K562 (cell line): ENCODE measurements at regions not wholly inside any gene's neighbourhood (a gene's known extent, or its start where the extent isn't known, plus 50 kb on each side); places are given as distances from the start of the nearest gene placed in this dataset.

ENCODE experiments used
- ATAC-seq: fragments of 200-7000 bp; cut with Tn5 transposase; 3 replicates; pipeline ENCODE4 v1.9.1; 2020; ENCODE audit warnings: moderate library complexity
- BruUV-seq: library from RNA; stranded (reverse); fragments of 400-500 nt; replicated peaks from 2 replicates; lab custom pipeline; 2021; lab: Mats Ljungman, UMichigan
- CTCF ChIA-PET: fragments of 300-600 bp; formaldehyde crosslinking; extraction: SDS; loops from one replicate; lab custom pipeline; 2021; ENCODE audit warnings: low intra/inter-chr PET ratio; lab: Yijun Ruan, JAX
- POLR2A ChIA-PET: fragments of 300-600, 350-650 bp; sonication (Branson Sonifier 250); formaldehyde crosslinking; extraction: SDS; loops from one replicate; lab custom pipeline; 2021; ENCODE audit warnings: antibody characterized with exemption, inconsistent platforms; lab: Yijun Ruan, JAX
- DNase-seq, 4 experiments: peaks; one replicate each; pipeline versions ENCODE4 v3.0.0 to v3.0.0-alpha.2; 2011 to 2018; ENCODE audit warnings: low spot score in 3 of 4, mixed read lengths in 3 of 4; ENCODE audit errors: extremely low read depth in 1 of 4
- FAIRE-seq: peaks from 2 replicates; lab custom pipeline; 2011; peaks lifted over from hg19 to GRCh38; lab: Jason Lieb, UNC
- H2AFZ ChIP-seq: 2 replicates; pipeline ENCODE4 v1.6.0; 2011; ENCODE audit warnings: low read depth, low read length, control low read depth, inconsistent platforms
- H3K27ac ChIP-seq: fragments of 200-600 bp; 3 replicates; pipeline ENCODE4 v1.8.0; 2011; ENCODE audit warnings: low read depth, mild to moderate bottlenecking, control low read depth, inconsistent platforms, low read length, moderate library complexity, mixed read lengths; ENCODE audit errors: extremely low read depth
- H3K27me3 ChIP-seq, 2 experiments: fragments of 300-600 bp in 1 of 2; 2 replicates in 1 of 2; 3 replicates in 1 of 2; pipeline versions ENCODE4 v1.6.0 to v1.8.0; 2011; ENCODE audit warnings: inconsistent platforms in 2 of 2, low read length in 2 of 2, mild to moderate bottlenecking in 1 of 2, mixed read lengths in 1 of 2, moderate library complexity in 1 of 2; ENCODE audit not compliant: control insufficient read depth in 2 of 2, insufficient read depth in 2 of 2
- H3K36me3 ChIP-seq: fragments of 300-600 bp; 3 replicates; pipeline ENCODE4 v1.8.0; 2011; ENCODE audit warnings: mild to moderate bottlenecking, low read length, inconsistent platforms; ENCODE audit not compliant: control insufficient read depth, insufficient read depth
- H3K4me1 ChIP-seq, 2 experiments: fragments of 200-600 bp in 1 of 2; replicated peaks in 1 of 2; 2 replicates in 1 of 2; 3 replicates in 1 of 2; pipeline versions ENCODE4 v1.5.1 to v1.8.0; 2011; ENCODE audit warnings: inconsistent platforms in 2 of 2, low read length in 2 of 2, mild to moderate bottlenecking in 1 of 2, mixed read lengths in 1 of 2, moderate library complexity in 1 of 2; ENCODE audit not compliant: control insufficient read depth in 2 of 2, insufficient read depth in 2 of 2
- H3K4me2 ChIP-seq: 2 replicates; pipeline ENCODE4 v1.6.1; 2011; ENCODE audit warnings: low read length, control low read depth, inconsistent platforms, mixed read lengths; ENCODE audit not compliant: insufficient read depth
- H3K4me3 ChIP-seq: fragments of 200-600 bp; sonication (generic), shearing (Covaris generic); 2 replicates; pipeline ENCODE4 v1.5.1; 2016; ENCODE audit warnings: control low read depth, inconsistent platforms
- H3K79me2 ChIP-seq: fragments of 200-600 bp; 3 replicates; pipeline ENCODE4 v1.8.0; 2011; ENCODE audit warnings: low read length, inconsistent platforms; ENCODE audit not compliant: control insufficient read depth, insufficient read depth
- H3K9ac ChIP-seq, 2 experiments: 2 replicates each; pipeline versions ENCODE4 v1.6.0 to v1.6.1; 2011; ENCODE audit warnings: low read depth in 2 of 2, low read length in 2 of 2, control low read depth in 1 of 2, inconsistent platforms in 1 of 2, mild to moderate bottlenecking in 1 of 2, mixed read lengths in 1 of 2; ENCODE audit not compliant: insufficient read depth in 1 of 2
- H3K9me1 ChIP-seq: one replicate; pipeline ENCODE4 v1.6.0; 2011; ENCODE audit warnings: inconsistent platforms, mild to moderate bottlenecking, low read length, moderate library complexity; ENCODE audit not compliant: control insufficient read depth, insufficient read depth
- H3K9me3 ChIP-seq: replicated peaks from 2 replicates; pipeline ENCODE4 v1.5.1; 2011; ENCODE audit warnings: low read depth, low read length, inconsistent platforms; ENCODE audit not compliant: control insufficient read depth, insufficient read depth
- H4K20me1 ChIP-seq: replicated peaks from 2 replicates; pipeline ENCODE4 v1.6.1; 2011; ENCODE audit warnings: low read length, inconsistent platforms, mixed read lengths; ENCODE audit not compliant: control insufficient read depth, insufficient read depth
- BRD4 ChIP-seq: fragments of 200-600 bp; sonication (generic); IDR thresholded peaks from 2 replicates; pipeline ENCODE4 v1.6.1; 2017; ENCODE audit warnings: inconsistent platforms
- CBFB ChIP-seq: sonication (generic); formaldehyde crosslinking; IDR thresholded peaks from 2 replicates; pipeline ENCODE4 v1.4.0; 2020; ENCODE audit warnings: mild to moderate bottlenecking, missing genetic modification reagents
- CREM ChIP-seq: IDR thresholded peaks from 2 replicates; pipeline ENCODE4 v1.6.1; 2014; ENCODE audit warnings: antibody characterized with exemption, low read depth
- FOS ChIP-seq: IDR thresholded peaks from 3 replicates; pipeline ENCODE4 v1.6.1; 2011; ENCODE audit not compliant: insufficient read length; ENCODE audit errors: extremely low read depth
- HCFC1 ChIP-seq: IDR thresholded peaks from 2 replicates; pipeline ENCODE4 v1.6.1; 2012; ENCODE audit warnings: low read depth, low read length, improper control_type of control experiment
- ILF3 ChIP-seq: fragments of 450-650 bp; IDR thresholded peaks from 2 replicates; pipeline ENCODE4 v1.6.1; 2018; ENCODE audit warnings: antibody characterized with exemption, mild to moderate bottlenecking, moderate library complexity, borderline replicate concordance
- NR1H2 ChIP-seq: sonication (generic); formaldehyde crosslinking; IDR thresholded peaks from 2 replicates; pipeline ENCODE4 v1.4.0; 2020; ENCODE audit warnings: mild to moderate bottlenecking, missing genetic modification reagents
- NUFIP1 ChIP-seq: fragments of 450-650 bp; IDR thresholded peaks from 2 replicates; pipeline ENCODE4 v1.6.1; 2018; ENCODE audit not compliant: partially characterized antibody
- PHTF2 ChIP-seq: fragments of 250-450 bp; sonication (Bioruptor Pico); IDR thresholded peaks from 2 replicates; pipeline ENCODE4 v1.5.0; 2021; ENCODE audit warnings: mild to moderate bottlenecking
- POLR2G ChIP-seq: fragments of 200-400 bp; formaldehyde crosslinking; IDR thresholded peaks from 2 replicates; pipeline ENCODE4 v1.6.1; 2017; ENCODE audit warnings: low read depth, mild to moderate bottlenecking, antibody characterized with exemption, low read length, moderate library complexity
- PRMT5 ChIP-seq: sonication (generic); formaldehyde crosslinking; IDR thresholded peaks from 2 replicates; pipeline ENCODE4 v1.5.0; 2020; ENCODE audit warnings: missing genetic modification reagents
- RBM14 ChIP-seq: fragments of 200-400 bp; formaldehyde crosslinking; IDR thresholded peaks from 2 replicates; pipeline ENCODE4 v1.6.1; 2018; ENCODE audit warnings: low read depth, mild to moderate bottlenecking, low read length, moderate library complexity, borderline replicate concordance; ENCODE audit not compliant: insufficient read depth
- RCOR1 ChIP-seq, 2 experiments: IDR thresholded peaks; 2 replicates each; pipeline ENCODE4 v1.6.1; 2012; ENCODE audit warnings: low read depth in 2 of 2, low read length in 2 of 2, borderline replicate concordance in 1 of 2, improper control_type of control experiment in 1 of 2
- RFX5 ChIP-seq: IDR thresholded peaks from 2 replicates; pipeline ENCODE4 v1.6.1; 2011; ENCODE audit warnings: low read depth, mild to moderate bottlenecking, improper control_type of control experiment, low read length
- SMARCE1 ChIP-seq: fragments of 450-650 bp; IDR thresholded peaks from 2 replicates; pipeline ENCODE4 v1.7.1; 2016; ENCODE audit warnings: mild to moderate bottlenecking
- SRSF7 ChIP-seq: fragments of 200-400 bp; formaldehyde crosslinking; optimal IDR thresholded peaks from 2 replicates; pipeline ENCODE3; 2017; ENCODE audit warnings: mild to moderate bottlenecking, low read depth, low read length
- TARDBP ChIP-seq: fragments of 450-650 bp; IDR thresholded peaks from 2 replicates; pipeline ENCODE4 v1.6.1; 2016
- TEAD4 ChIP-seq, 2 experiments: sonication (generic) in 1 of 2; formaldehyde crosslinking in 1 of 2; IDR thresholded peaks; 2 replicates each; pipeline versions ENCODE4 v1.6.1 to v1.8.0; 2012 to 2022; ENCODE audit warnings: borderline replicate concordance in 1 of 2, inconsistent platforms in 1 of 2, low read length in 1 of 2, mild to moderate bottlenecking in 1 of 2, missing genetic modification reagents in 1 of 2
- ZNF232 ChIP-seq: sonication (generic); formaldehyde crosslinking; IDR thresholded peaks from 2 replicates; pipeline ENCODE4 v1.8.0; 2022; ENCODE audit warnings: mild to moderate bottlenecking, missing genetic modification reagents
- ZNF764 ChIP-seq: fragments of 250-450 bp; sonication (Bioruptor Pico); IDR thresholded peaks from 2 replicates; pipeline ENCODE4 v1.4.0; 2020; ENCODE audit warnings: low read depth, mild to moderate bottlenecking, moderate library complexity
- WGBS: fragments of 100-300 bp; shearing (Covaris generic); methylation state at CpG from one replicate; pipeline ENCODE4 v1.1.6; 2016; ENCODE audit warnings: low coverage, mixed read lengths; ENCODE audit not compliant: insufficient coverage; ENCODE audit errors: missing lambda C conversion rate; 5-methylcytosine and 5-hydroxymethylcytosine counted together
- in situ Hi-C: fragments of 300-500 bp; cut with MboI; formaldehyde crosslinking; loops from 4 replicates; pipeline ENCODE4 v1.15.0; 2018; ENCODE audit warnings: inconsistent platforms, mixed read lengths
- intact Hi-C: fragments of 100-400 bp; cut with micrococcal nuclease; formaldehyde crosslinking; loops from 2 replicates; pipeline ENCODE4 v1.14.2; 2022

GRCh38 chr12:59193476-59194050 is 273.3 kb upstream of the LRIG3 start (continued):
- TF ChIP-seq RBM14 (no peak), PHTF2 (CRISPR knock-in tag) (no peak)

GRCh38 chr12:59191372-59191771 is 271.1 kb upstream of the LRIG3 start:
- in situ Hi-C loops = no loop called here
- H2AFZ ChIP-seq = no peak overlapping the region
- DNase-seq (no peak), ATAC-seq (no peak)
- no peaks in the 10 kb centered on the region for H3K79me2 ChIP-seq
- POLR2A ChIA-PET = no interaction called here
- H3K27ac ChIP-seq = no peak overlapping the region
- no TSS peak for BruUV-seq
- WGBS = 0% methylated on average over 1 of the region's 1 CpG
- CTCF ChIA-PET = no interaction called here
- H3K36me3 ChIP-seq = no peaks in the 10 kb centered on the region
- no peaks in the 10 kb centered on the region for H3K9me1 ChIP-seq
- H3K9ac ChIP-seq = no peak overlapping the region
- no peaks in the 10 kb centered on the region for H4K20me1 ChIP-seq
- H3K4me1 ChIP-seq = no peaks in the 10 kb centered on the region
- intact Hi-C loops = no loop called here
- TF ChIP-seq ZNF232 (CRISPR knock-in tag) (no peak), RFX5 (no peak), HCFC1 (no peak), SRSF7 (no peak), POLR2G (no peak), PRMT5 (CRISPR knock-in tag) (no peak), BRD4 (no peak), NUFIP1 (no peak), CREM (no peak), ZNF764 (no peak), FOS (no peak), ILF3 (no peak), SMARCE1 (no peak), NR1H2 (no peak), TARDBP (no peak), CBFB (no peak), TEAD4 (IDR thresholded peaks at IDR 0.05; ENCODE audit: low read length) (no peak), TEAD4 (CRISPR knock-in tag; IDR thresholded peaks at IDR 0.05; ENCODE audit: borderline replicate concordance) (no peak), RCOR1 (IDR thresholded peaks at IDR 0.05; ENCODE audit: borderline replicate concordance in 1 of 2, low read depth in 2 of 2, low read length in 2 of 2) (no peak)
- TF ChIP-seq, all 486 proteins: peak for 0
- no peak overlapping the region for H3K4me2 ChIP-seq
- H3K9me3 ChIP-seq = no peaks in the 10 kb centered on the region
- H3K27me3 ChIP-seq = no peaks in the 10 kb centered on the region
- H3K4me3 ChIP-seq = no peak overlapping the region
- FAIRE-seq = no peak
